ENCODE measurements at regions not wholly inside any gene's neighbourhood (a gene's known extent, or its start where the extent isn't known, plus 50 kb on each side); places are given as distances from the start of the nearest gene placed in this dataset.

DNA sequence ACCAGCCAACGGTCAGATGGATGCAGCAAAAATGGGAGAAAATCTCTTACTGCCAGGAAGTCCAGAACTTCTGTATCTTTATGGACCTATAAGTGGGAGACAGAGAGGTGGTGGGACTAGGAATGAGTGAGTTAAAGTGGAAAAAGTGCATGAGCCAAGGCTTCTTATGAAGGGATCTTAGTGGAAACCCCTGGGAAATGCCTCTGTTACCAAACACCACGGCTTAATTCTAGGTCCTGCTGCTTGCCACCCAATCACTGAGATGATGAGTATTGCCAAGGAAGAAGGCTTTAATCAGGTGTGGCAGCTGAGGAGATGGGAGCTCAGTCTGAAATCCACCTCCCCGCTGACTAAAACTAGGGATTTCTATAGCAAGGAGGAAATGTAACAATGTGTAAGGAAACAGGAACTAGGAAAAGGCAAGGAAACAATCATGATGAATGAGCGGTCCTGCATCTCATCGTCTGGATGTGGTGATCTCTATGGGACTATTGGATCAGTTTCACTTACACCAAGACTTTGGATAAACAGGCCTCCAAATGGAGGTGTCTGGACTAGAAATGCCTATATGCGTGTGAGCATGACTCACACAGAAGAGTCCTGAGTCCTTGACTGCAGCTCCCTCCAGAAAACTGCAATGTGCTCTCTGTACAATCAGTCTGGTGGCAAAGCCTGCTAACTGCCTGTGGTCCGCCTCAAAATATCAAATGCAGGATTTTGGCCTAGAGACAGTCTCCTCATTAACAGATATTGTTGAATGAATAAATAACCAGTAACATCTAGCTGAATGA lies 98.2 kb upstream of the PRR16 start:
- H3F3A ChIP-seq (ENCODE audit: control insufficient read depth, insufficient read depth): no peaks in the 10 kb centered on the region
- no peaks in the 10 kb centered on the region for H3K27me3 ChIP-seq (ENCODE audit: control insufficient read depth, low read length)
- H3K27ac ChIP-seq (ENCODE audit: low read depth, low read length): no peak overlapping the region
- H4K20me1 ChIP-seq (ENCODE audit: control insufficient read depth, insufficient read depth, low read depth, low read length): no peaks in the 10 kb centered on the region
- H3K9me2 ChIP-seq (replicated peaks; ENCODE audit: control insufficient read depth, low read length): no peaks in the 10 kb centered on the region
- no peaks in the 10 kb centered on the region for H3K36me3 ChIP-seq (ENCODE audit: control insufficient read depth, low read length)
- no peak overlapping the region for H3K4me2 ChIP-seq (ENCODE audit: low read length)
- H3K4me1 ChIP-seq (ENCODE audit: control insufficient read depth, low read length): no peaks in the 10 kb centered on the region
- no peaks in the 10 kb centered on the region for H3K79me2 ChIP-seq (ENCODE audit: control insufficient read depth, low read length)
- no peak overlapping the region for H3K4me3 ChIP-seq (ENCODE audit: low read length)
- H3K9me3 ChIP-seq (ENCODE audit: control insufficient read depth, insufficient read depth, low read length): no peaks in the 10 kb centered on the region
- no peak for TF ChIP-seq EZH2phosphoT487 (IDR thresholded peaks at IDR 0.05; ENCODE audit: borderline replicate concordance, low read length)
- TF ChIP-seq, protein P1, sequence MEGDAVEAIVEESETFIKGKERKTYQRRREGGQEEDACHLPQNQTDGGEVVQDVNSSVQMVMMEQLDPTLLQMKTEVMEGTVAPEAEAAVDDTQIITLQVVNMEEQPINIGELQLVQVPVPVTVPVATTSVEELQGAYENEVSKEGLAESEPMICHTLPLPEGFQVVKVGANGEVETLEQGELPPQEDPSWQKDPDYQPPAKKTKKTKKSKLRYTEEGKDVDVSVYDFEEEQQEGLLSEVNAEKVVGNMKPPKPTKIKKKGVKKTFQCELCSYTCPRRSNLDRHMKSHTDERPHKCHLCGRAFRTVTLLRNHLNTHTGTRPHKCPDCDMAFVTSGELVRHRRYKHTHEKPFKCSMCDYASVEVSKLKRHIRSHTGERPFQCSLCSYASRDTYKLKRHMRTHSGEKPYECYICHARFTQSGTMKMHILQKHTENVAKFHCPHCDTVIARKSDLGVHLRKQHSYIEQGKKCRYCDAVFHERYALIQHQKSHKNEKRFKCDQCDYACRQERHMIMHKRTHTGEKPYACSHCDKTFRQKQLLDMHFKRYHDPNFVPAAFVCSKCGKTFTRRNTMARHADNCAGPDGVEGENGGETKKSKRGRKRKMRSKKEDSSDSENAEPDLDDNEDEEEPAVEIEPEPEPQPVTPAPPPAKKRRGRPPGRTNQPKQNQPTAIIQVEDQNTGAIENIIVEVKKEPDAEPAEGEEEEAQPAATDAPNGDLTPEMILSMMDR (IDR thresholded peaks at IDR 0.05; ENCODE audit: low read depth, low read length, poor library complexity, severe bottlenecking): no peak

DNA sequence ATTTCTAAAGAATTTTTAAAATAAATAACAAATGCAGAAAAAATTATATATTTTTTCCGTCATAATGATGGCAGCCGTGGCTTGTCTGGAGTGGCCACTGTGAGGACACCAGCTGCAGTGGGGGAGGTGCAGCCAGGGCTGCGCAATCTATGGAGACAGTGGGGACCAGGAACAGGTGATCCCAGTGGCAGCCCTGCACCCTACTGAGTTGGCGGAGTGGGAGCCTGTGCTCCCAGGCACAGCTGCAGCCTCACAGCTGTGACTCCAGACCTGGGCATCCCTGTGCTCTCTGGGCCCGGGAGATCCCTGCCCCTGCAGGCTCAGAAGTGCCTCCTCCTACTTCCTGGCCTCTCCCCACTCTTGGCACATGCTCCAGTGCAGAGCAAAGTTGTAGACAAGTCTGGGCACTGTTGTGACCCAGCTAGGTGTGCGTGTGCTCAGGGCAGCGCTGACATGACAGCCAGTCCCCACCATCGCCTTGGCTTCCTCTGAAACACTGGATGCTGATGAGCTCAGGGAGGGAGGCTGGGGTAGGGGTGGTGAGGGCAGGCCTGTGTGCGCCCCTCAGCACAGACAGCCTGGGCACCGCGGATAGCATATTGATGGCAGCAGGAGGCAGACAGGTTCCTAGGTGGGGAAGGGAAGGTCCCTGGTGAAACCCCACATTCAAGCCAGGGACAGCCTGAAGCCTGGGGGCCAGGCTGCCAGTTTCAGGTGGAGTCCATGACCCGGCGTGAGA lies 96.0 kb upstream of the PRR16 start:
- no peaks in the 10 kb centered on the region for H3F3A ChIP-seq (ENCODE audit: control insufficient read depth, insufficient read depth)
- no peaks in the 10 kb centered on the region for H3K27me3 ChIP-seq (ENCODE audit: control insufficient read depth, low read length)
- no peaks in the 10 kb centered on the region for H3K9me3 ChIP-seq (ENCODE audit: control insufficient read depth, insufficient read depth, low read length)
- H3K79me2 ChIP-seq (ENCODE audit: control insufficient read depth, low read length): no peaks in the 10 kb centered on the region
- H3K4me1 ChIP-seq (ENCODE audit: control insufficient read depth, low read length): no peaks in the 10 kb centered on the region
- no peaks in the 10 kb centered on the region for H4K20me1 ChIP-seq (ENCODE audit: control insufficient read depth, insufficient read depth, low read depth, low read length)
- TF ChIP-seq, protein P1 (IDR thresholded peaks at IDR 0.05; ENCODE audit: low read depth, low read length, poor library complexity, severe bottlenecking): no peak
- TF ChIP-seq EZH2phosphoT487 (IDR thresholded peaks at IDR 0.05; ENCODE audit: borderline replicate concordance, low read length): no peak
- H3K9me2 ChIP-seq (replicated peaks; ENCODE audit: control insufficient read depth, low read length): no peaks in the 10 kb centered on the region
- no peaks in the 10 kb centered on the region for H3K36me3 ChIP-seq (ENCODE audit: control insufficient read depth, low read length)
- H3K4me3 ChIP-seq (ENCODE audit: low read length): no peak overlapping the region
- no peak overlapping the region for H3K4me2 ChIP-seq (ENCODE audit: low read length)
- H3K27ac ChIP-seq (ENCODE audit: low read depth, low read length): no peak overlapping the region

DNA sequence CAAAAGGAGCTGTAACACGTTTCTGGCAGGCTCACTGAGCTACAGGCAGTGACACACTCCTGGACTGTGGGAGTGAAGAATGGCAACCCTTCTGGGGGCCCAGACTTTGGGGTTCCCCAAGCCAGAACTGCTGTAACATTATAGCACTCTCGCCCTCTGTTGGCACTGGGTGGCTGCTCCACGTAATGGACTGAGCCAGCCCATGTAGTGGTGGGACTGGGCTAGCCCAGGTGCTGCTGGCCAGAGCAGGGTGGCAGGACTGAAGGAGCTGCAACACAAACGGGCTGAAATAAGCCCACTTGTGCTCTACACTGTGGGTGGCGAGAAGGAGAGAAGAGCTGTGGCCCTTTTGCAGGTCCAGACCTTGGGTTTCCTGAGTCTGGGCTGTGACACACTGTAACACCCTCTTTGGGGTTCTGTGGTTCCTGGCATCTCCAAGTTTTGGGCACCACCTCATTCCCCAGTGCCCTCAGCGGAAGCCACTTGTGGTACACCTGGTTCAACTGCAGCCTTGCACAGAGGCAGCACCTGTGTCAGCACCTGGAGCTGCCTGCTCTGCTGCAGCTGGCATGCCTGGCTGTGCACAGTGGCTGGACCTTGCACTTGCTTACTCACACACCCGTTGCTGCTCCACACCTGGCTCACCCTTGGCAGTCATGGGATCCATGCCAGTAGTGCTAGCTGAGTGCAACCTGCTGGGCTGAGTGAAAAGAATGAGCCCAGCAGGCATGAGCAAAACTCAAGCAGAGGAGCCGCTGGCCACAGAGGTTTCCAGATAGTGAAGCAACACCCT lies 95.0 kb upstream of the PRR16 start:
- no peak overlapping the region for H3K4me3 ChIP-seq (ENCODE audit: low read length)
- no peak overlapping the region for H3K4me2 ChIP-seq (ENCODE audit: low read length)
- no peaks in the 10 kb centered on the region for H4K20me1 ChIP-seq (ENCODE audit: control insufficient read depth, insufficient read depth, low read depth, low read length)
- no peaks in the 10 kb centered on the region for H3F3A ChIP-seq (ENCODE audit: control insufficient read depth, insufficient read depth)
- H3K27me3 ChIP-seq (ENCODE audit: control insufficient read depth, low read length): no peaks in the 10 kb centered on the region
- no peak for TF ChIP-seq EZH2phosphoT487 (IDR thresholded peaks at IDR 0.05; ENCODE audit: borderline replicate concordance, low read length)
- TF ChIP-seq, protein P1 (IDR thresholded peaks at IDR 0.05; ENCODE audit: low read depth, low read length, poor library complexity, severe bottlenecking): no peak
- no peak overlapping the region for H3K27ac ChIP-seq (ENCODE audit: low read depth, low read length)
- no peaks in the 10 kb centered on the region for H3K79me2 ChIP-seq (ENCODE audit: control insufficient read depth, low read length)
- no peaks in the 10 kb centered on the region for H3K9me3 ChIP-seq (ENCODE audit: control insufficient read depth, insufficient read depth, low read length)
- no peaks in the 10 kb centered on the region for H3K9me2 ChIP-seq (replicated peaks; ENCODE audit: control insufficient read depth, low read length)
- no peaks in the 10 kb centered on the region for H3K4me1 ChIP-seq (ENCODE audit: control insufficient read depth, low read length)
- H3K36me3 ChIP-seq (ENCODE audit: control insufficient read depth, low read length): no peaks in the 10 kb centered on the region

Data from DOHH2 (cell line).